Ovary (tissue), 3 donors: ENCODE measurements at regions not wholly inside any gene's neighbourhood (a gene's known extent, or its start where the extent isn't known, plus 50 kb on each side); places are given as distances from the start of the nearest gene placed in this dataset.

Source experiments
- EP300 ChIP-seq: sonication (generic); formaldehyde crosslinking; IDR thresholded peaks from one replicate; pipeline ENCODE4 v1.6.1; 2017; ENCODE audit warnings: antibody characterized with exemption
- POLR2A ChIP-seq: fragments of 450-650 bp; IDR thresholded peaks from one replicate; pipeline ENCODE4 v1.6.1; 2017; ENCODE audit warnings: antibody characterized with exemption, mild to moderate bottlenecking, moderate library complexity
- TF ChIP-seq, protein P1 (sequence below), 3 donors: fragments of 450-650 bp in 2 of 3; fragments of 200-600 bp in 1 of 3; IDR thresholded peaks; one replicate each; pipeline versions ENCODE4 v1.5.1 to v1.8.0; 2016 to 2022; ENCODE audit warnings: antibody characterized with exemption in 3 of 3, mild to moderate bottlenecking in 1 of 3
- donor health status: DM: no; HTN: no; CAD: no.

DNA sequence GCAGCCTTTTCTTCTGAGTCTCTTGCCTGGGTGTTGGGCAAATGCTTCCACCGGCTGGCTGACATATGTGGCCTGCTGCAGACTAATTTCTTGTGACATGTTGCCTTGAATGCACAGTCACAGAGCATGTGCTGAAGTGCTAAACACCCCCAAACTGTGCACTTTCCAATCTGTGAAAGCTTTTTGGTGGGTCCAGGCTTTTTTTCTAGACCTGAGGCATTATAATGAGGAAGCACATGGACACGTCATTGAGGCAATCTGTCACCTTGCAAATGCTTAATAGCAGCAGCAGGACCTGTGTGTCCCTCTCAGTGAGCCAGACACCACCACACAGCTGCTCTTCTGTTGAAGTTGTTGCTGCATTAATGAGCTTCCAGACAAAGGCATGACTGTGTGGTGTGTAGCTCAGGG is 274.7 kb downstream of the ELAVL2 start:
- TF ChIP-seq, protein P1, sequence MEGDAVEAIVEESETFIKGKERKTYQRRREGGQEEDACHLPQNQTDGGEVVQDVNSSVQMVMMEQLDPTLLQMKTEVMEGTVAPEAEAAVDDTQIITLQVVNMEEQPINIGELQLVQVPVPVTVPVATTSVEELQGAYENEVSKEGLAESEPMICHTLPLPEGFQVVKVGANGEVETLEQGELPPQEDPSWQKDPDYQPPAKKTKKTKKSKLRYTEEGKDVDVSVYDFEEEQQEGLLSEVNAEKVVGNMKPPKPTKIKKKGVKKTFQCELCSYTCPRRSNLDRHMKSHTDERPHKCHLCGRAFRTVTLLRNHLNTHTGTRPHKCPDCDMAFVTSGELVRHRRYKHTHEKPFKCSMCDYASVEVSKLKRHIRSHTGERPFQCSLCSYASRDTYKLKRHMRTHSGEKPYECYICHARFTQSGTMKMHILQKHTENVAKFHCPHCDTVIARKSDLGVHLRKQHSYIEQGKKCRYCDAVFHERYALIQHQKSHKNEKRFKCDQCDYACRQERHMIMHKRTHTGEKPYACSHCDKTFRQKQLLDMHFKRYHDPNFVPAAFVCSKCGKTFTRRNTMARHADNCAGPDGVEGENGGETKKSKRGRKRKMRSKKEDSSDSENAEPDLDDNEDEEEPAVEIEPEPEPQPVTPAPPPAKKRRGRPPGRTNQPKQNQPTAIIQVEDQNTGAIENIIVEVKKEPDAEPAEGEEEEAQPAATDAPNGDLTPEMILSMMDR (IDR thresholded peaks at IDR 0.05) = no peak
- no peak for TF ChIP-seq POLR2A
- no peak for TF ChIP-seq EP300
